Activated T-cell treated with anti-CD3 and anti-CD28 coated beads, Interleukin-2, amount 50 U/mL, for 1 hour (primary cell): ENCODE measurements at regions not wholly inside any gene's neighbourhood (a gene's known extent, or its start where the extent isn't known, plus 50 kb on each side); places are given as distances from the start of the nearest gene placed in this dataset.
"Not testable (repeated sequence)": the region's sequence is repeated elsewhere in the genome, so short reads cannot be mapped to it uniquely, and the experiment has no call there.

ENCODE experiments used
- DNase-seq: peaks from one replicate; pipeline ENCODE4 v3.0.0-alpha.2; 2020

- DNase-seq: no peak
These were observed 977.9 kb upstream of the GBE1 start for GRCh38 chr3:82739390-82739789.

GRCh38 chr3:82736696-82737277 is 975.3 kb upstream of the GBE1 start:
- DNase-seq: no peak

- DNase-seq: no peak
These were observed 953.8 kb upstream of the GBE1 start for GRCh38 chr3:82715091-82715856.

GRCh38 chr3:82707035-82707434 is 945.6 kb upstream of the GBE1 start:
- DNase-seq: no peak

GRCh38 chr3:82685761-82686160 is 924.3 kb upstream of the GBE1 start:
- no peak for DNase-seq

- no peak for DNase-seq
These were observed 915.0 kb upstream of the GBE1 start for GRCh38 chr3:82676356-82677026.

- no peak for DNase-seq
These were observed 911.5 kb upstream of the GBE1 start for GRCh38 chr3:82672966-82673365.

- DNase-seq: no peak
These were observed 910.0 kb upstream of the GBE1 start for GRCh38 chr3:82671466-82671865.

GRCh38 chr3:82654708-82655107 is 893.3 kb upstream of the GBE1 start:
- DNase-seq: no peak

GRCh38 chr3:82643948-82644347 is 882.5 kb upstream of the GBE1 start:
- no peak for DNase-seq

- DNase-seq: no peak
These were observed 880.3 kb upstream of the GBE1 start for GRCh38 chr3:82641701-82642100.

- no peak for DNase-seq
These were observed 878.8 kb upstream of the GBE1 start for GRCh38 chr3:82640254-82640653.

GRCh38 chr3:82637574-82637973 is 876.1 kb upstream of the GBE1 start:
- DNase-seq: no peak

- DNase-seq: no peak
These were observed 874.7 kb upstream of the GBE1 start for GRCh38 chr3:82636177-82636576.

- DNase-seq: no peak
These were observed 871.9 kb upstream of the GBE1 start for GRCh38 chr3:82633319-82633718.

- DNase-seq: no peak
These were observed 868.5 kb upstream of the GBE1 start for GRCh38 chr3:82629937-82630336.

GRCh38 chr3:82628385-82629014 is 867.1 kb upstream of the GBE1 start:
- no peak for DNase-seq

- no peak for DNase-seq
These were observed 866.3 kb upstream of the GBE1 start for GRCh38 chr3:82627733-82628132.

- not testable (repeated sequence) for DNase-seq
These were observed 859.3 kb upstream of the GBE1 start for GRCh38 chr3:82620744-82621143.

- DNase-seq: no peak
These were observed 857.1 kb upstream of the GBE1 start for GRCh38 chr3:82618594-82618993.

- DNase-seq: no peak
These were observed 848.8 kb upstream of the GBE1 start for GRCh38 chr3:82610236-82610635.

GRCh38 chr3:82607391-82607790 is 845.9 kb upstream of the GBE1 start:
- DNase-seq: no peak

- no peak for DNase-seq
These were observed 835.4 kb upstream of the GBE1 start for GRCh38 chr3:82596805-82597204.

GRCh38 chr3:82595530-82595929 is 834.1 kb upstream of the GBE1 start:
- no peak for DNase-seq
